Fibroblast of lung (primary cell): ENCODE measurements at regions not wholly inside any gene's neighbourhood (a gene's known extent, or its start where the extent isn't known, plus 50 kb on each side); places are given as distances from the start of the nearest gene placed in this dataset.

Experiments used
- EZH2 ChIP-seq: IDR thresholded peaks from 2 replicates; pipeline ENCODE4 v1.5.1; 2012; ENCODE audit warnings: low read length, control low read depth, mild to moderate bottlenecking; ENCODE audit errors: missing control alignments
- TF ChIP-seq, protein P1 (sequence below), 2 donors: IDR thresholded peaks in 1 of 2; conservative IDR thresholded peaks in 1 of 2; 1 replicate in 1 of 2; 2 replicates in 1 of 2; pipeline ENCODE4 v1.5.1; 2011 to 2012; ENCODE audit warnings: low read length in 2 of 2, control low read depth in 1 of 2, inconsistent platforms in 1 of 2, low read depth in 1 of 2, mild to moderate bottlenecking in 1 of 2

DNA sequence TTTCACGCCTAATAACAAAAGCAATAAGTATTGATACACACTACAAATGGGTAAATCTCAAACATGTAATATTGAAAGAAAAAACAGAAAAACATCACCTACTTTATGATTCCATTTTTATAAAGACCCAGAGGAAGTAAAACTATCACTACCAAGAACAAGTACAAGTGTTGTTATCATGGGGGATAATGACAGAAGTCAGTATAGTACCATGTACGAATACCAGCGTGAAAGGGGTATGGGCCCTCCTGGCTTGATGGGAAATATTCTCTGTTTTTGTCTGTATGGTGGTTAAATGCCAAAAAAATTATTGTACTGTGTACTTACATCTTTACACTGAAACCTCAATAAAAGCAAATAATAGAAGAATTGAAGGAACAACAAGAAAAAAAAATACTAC, 665.7 kb downstream of the TMEM182 start:
- TF ChIP-seq, protein P1, sequence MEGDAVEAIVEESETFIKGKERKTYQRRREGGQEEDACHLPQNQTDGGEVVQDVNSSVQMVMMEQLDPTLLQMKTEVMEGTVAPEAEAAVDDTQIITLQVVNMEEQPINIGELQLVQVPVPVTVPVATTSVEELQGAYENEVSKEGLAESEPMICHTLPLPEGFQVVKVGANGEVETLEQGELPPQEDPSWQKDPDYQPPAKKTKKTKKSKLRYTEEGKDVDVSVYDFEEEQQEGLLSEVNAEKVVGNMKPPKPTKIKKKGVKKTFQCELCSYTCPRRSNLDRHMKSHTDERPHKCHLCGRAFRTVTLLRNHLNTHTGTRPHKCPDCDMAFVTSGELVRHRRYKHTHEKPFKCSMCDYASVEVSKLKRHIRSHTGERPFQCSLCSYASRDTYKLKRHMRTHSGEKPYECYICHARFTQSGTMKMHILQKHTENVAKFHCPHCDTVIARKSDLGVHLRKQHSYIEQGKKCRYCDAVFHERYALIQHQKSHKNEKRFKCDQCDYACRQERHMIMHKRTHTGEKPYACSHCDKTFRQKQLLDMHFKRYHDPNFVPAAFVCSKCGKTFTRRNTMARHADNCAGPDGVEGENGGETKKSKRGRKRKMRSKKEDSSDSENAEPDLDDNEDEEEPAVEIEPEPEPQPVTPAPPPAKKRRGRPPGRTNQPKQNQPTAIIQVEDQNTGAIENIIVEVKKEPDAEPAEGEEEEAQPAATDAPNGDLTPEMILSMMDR (conservative IDR thresholded peaks at IDR 0.05 in 1 of 2, IDR thresholded peaks at IDR 0.05 in 1 of 2; ENCODE audit: low read depth in 1 of 2, low read length in 2 of 2), result no peak
- TF ChIP-seq EZH2, result no peak
